ENCODE measurements at regions not wholly inside any gene's neighbourhood (a gene's known extent, or its start where the extent isn't known, plus 50 kb on each side); places are given as distances from the start of the nearest gene placed in this dataset.

DNA sequence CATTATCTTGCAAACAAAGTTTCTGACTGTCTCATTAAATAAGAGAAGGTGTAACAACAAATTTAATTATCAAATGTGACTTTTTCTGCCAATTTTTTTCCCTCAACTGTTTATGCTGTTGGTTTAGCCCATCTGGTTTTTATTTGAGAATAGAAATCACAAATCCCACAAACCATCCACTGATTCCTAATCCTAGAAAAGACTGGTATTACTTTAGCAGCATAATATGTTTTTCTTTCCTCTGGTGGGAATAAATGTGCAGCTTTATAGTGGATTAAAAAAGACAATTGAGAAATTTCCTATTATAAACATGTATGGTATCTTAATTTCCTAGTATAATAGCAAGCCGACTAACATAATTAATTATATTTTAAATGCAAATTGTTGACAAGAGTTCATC lies 257.9 kb upstream of the FOXN3 start:
- TF ChIP-seq, protein P1, sequence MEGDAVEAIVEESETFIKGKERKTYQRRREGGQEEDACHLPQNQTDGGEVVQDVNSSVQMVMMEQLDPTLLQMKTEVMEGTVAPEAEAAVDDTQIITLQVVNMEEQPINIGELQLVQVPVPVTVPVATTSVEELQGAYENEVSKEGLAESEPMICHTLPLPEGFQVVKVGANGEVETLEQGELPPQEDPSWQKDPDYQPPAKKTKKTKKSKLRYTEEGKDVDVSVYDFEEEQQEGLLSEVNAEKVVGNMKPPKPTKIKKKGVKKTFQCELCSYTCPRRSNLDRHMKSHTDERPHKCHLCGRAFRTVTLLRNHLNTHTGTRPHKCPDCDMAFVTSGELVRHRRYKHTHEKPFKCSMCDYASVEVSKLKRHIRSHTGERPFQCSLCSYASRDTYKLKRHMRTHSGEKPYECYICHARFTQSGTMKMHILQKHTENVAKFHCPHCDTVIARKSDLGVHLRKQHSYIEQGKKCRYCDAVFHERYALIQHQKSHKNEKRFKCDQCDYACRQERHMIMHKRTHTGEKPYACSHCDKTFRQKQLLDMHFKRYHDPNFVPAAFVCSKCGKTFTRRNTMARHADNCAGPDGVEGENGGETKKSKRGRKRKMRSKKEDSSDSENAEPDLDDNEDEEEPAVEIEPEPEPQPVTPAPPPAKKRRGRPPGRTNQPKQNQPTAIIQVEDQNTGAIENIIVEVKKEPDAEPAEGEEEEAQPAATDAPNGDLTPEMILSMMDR (IDR thresholded peaks at IDR 0.05), result no peak
- no peak for TF ChIP-seq POLR2A (IDR thresholded peaks at IDR 0.05)

Data from right lobe of liver (tissue), 4 donors.